ENCODE measurements at regions not wholly inside any gene's neighbourhood (a gene's known extent, or its start where the extent isn't known, plus 50 kb on each side); places are given as distances from the start of the nearest gene placed in this dataset.

GRCh38 chr21:36647279-36648093 lies 51.4 kb upstream of the SIM2 start:
- Mint-ChIP-seq H3K4me3 (no peak overlapping the region), H3K4me1 (no peaks in the 10 kb centered on the region), H3K9me3 (no peaks in the 10 kb centered on the region), H3K36me3 (no peaks in the 10 kb centered on the region), H3K27ac (no peak overlapping the region)
- ATAC-seq = no peak
- DNase-seq (ENCODE audit: low spot score in 2 of 2) = no peak
